HL-60 (cell line): ENCODE measurements at regions not wholly inside any gene's neighbourhood (a gene's known extent, or its start where the extent isn't known, plus 50 kb on each side); places are given as distances from the start of the nearest gene placed in this dataset.
A peak's percentile ranks its signal among the peaks of the same experiment; 100 is the strongest.

ENCODE experiments used
- DNase-seq, 2 experiments: peaks; one replicate each; pipeline ENCODE4 v3.0.0-alpha.2; 2010 to 2020; ENCODE audit warnings: low read depth in 1 of 2, low spot score in 1 of 2
- H3K27ac ChIP-seq: fragments of 250-450 bp; sonication (Bioruptor Pico); replicated peaks from 2 replicates; pipeline ENCODE4 v1.5.1; 2020; ENCODE audit warnings: mild to moderate bottlenecking, moderate library complexity
- H3K27me3 ChIP-seq: fragments of 250-450 bp; sonication (Bioruptor Pico); 2 replicates; pipeline ENCODE4 v1.5.1; 2021; ENCODE audit warnings: mild to moderate bottlenecking, moderate library complexity; ENCODE audit not compliant: insufficient read depth, poor library complexity, severe bottlenecking
- H3K4me3 ChIP-seq: replicated peaks from 2 replicates; pipeline ENCODE4 v1.5.1; 2011; ENCODE audit warnings: mild to moderate bottlenecking, control low read depth, low read length; ENCODE audit not compliant: insufficient read depth
- GABPA ChIP-seq: IDR thresholded peaks from 2 replicates; pipeline ENCODE4 v1.6.1; 2012; ENCODE audit warnings: low read depth
- POLR2AphosphoS5 ChIP-seq: IDR thresholded peaks from 2 replicates; pipeline ENCODE4 v1.6.1; 2012; ENCODE audit warnings: low read depth
- REST ChIP-seq: IDR thresholded peaks from 2 replicates; pipeline ENCODE4 v1.6.1; 2012; ENCODE audit warnings: low read depth; ENCODE audit not compliant: insufficient replicate concordance
- SPI1 ChIP-seq: IDR thresholded peaks from 2 replicates; pipeline ENCODE4 v1.6.1; 2012; ENCODE audit warnings: low read depth, mild to moderate bottlenecking, borderline replicate concordance
- TF ChIP-seq, protein P1 (sequence below): IDR thresholded peaks from one replicate; pipeline ENCODE4 v1.5.1; 2011; ENCODE audit warnings: low read length, control low read depth, inconsistent platforms; ENCODE audit not compliant: insufficient read depth

- no peak overlapping the region for H3K4me3 ChIP-seq
Observed at GRCh38 chr6:164927288-164928056, 381.9 kb downstream of the C6orf118 start.

DNA sequence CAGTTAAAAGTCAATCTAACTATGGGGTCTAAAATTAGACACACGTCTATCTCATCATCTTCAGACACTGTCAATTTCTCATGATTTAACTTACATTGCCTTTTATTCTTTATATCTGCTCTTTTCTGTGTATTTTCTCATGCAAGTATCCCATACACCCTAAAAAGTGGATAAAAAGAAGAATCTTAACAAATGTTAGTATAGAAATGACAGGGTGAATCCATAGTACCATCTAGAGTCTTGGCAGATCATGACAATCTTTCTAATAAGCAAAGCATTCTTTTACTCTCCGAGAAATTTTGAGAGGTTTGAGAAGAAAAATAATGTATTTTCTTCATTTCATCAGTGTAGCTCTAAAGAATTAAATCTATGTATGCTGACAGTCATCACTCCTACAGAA is 382.7 kb downstream of the C6orf118 start:
- DNase-seq = no peak
- Histone ChIP-seq H3K27ac (no peak overlapping the region), H3K4me3 (no peak overlapping the region), H3K27me3 (no peaks in the 10 kb centered on the region)
- TF ChIP-seq SPI1 = no peak
- TF ChIP-seq REST = no peak
- TF ChIP-seq GABPA = no peak
- no peak for TF ChIP-seq POLR2AphosphoS5
- TF ChIP-seq, protein P1, sequence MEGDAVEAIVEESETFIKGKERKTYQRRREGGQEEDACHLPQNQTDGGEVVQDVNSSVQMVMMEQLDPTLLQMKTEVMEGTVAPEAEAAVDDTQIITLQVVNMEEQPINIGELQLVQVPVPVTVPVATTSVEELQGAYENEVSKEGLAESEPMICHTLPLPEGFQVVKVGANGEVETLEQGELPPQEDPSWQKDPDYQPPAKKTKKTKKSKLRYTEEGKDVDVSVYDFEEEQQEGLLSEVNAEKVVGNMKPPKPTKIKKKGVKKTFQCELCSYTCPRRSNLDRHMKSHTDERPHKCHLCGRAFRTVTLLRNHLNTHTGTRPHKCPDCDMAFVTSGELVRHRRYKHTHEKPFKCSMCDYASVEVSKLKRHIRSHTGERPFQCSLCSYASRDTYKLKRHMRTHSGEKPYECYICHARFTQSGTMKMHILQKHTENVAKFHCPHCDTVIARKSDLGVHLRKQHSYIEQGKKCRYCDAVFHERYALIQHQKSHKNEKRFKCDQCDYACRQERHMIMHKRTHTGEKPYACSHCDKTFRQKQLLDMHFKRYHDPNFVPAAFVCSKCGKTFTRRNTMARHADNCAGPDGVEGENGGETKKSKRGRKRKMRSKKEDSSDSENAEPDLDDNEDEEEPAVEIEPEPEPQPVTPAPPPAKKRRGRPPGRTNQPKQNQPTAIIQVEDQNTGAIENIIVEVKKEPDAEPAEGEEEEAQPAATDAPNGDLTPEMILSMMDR = no peak

More at GRCh38 chr6:164927288-164928056, 381.9 kb downstream of the C6orf118 start:
- peak; percentile 39 to 50 for DNase-seq
- Histone ChIP-seq H3K27me3 (no peaks in the 10 kb centered on the region), H3K27ac (no peak overlapping the region)
- no peak for TF ChIP-seq REST
- TF ChIP-seq GABPA = no peak
- TF ChIP-seq, protein P1 = peak; percentile 84

DNA sequence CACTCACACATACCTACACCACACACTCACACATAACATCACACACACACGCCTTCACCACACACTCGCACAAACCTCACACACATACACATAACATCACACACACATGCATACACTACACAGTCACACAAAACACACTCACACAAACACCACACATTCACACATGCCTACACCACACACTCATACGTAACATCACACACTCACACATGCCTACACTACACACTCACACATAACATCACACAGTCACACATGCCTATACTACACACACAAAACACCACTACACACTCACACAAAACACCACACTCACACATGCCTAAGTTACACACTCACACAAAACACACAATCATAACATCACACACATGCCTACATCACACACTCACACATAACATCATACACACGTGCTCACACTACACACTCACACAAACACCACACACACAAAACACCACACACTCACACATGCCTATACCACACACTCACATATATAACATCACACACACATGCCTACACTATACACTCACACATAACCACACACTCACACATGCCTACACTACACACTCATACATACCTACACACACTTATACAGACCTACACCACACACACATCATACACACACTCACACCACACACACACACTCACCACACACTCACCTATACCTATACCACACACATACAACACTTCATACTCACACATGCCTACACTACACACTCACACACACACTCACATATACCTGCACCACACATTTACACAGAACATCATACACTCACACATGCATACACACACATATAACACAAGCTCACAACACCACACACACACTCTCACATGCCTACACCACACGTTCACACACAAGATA is 383.5 kb downstream of the C6orf118 start:
- Histone ChIP-seq H3K27me3 (no peaks in the 10 kb centered on the region), H3K27ac (no peak overlapping the region), H3K4me3 (no peak overlapping the region)
- TF ChIP-seq GABPA (no peak), POLR2AphosphoS5 (no peak), REST (no peak)
- DNase-seq = no peak
